Mesendoderm (in vitro differentiated cells): ENCODE measurements at regions not wholly inside any gene's neighbourhood (a gene's known extent, or its start where the extent isn't known, plus 50 kb on each side); places are given as distances from the start of the nearest gene placed in this dataset.

Source experiments
- DNase-seq: peaks from one replicate; pipeline ENCODE4 v3.0.0; 2013
- H2AK5ac ChIP-seq: 2 replicates; pipeline ENCODE4 v1.6.1; 2013; ENCODE audit warnings: low read length, inconsistent platforms
- H2BK120ac ChIP-seq: 2 replicates; pipeline ENCODE4 v1.6.1; 2013; ENCODE audit warnings: low read depth, mild to moderate bottlenecking, low read length, moderate library complexity, mixed read lengths
- H2BK15ac ChIP-seq: replicated peaks from 2 replicates; pipeline ENCODE4 v1.6.1; 2013; ENCODE audit warnings: low read depth, mild to moderate bottlenecking, moderate library complexity
- H2BK5ac ChIP-seq: 2 replicates; pipeline ENCODE4 v1.6.1; 2013; ENCODE audit warnings: low read length, inconsistent platforms
- H3K18ac ChIP-seq: 2 replicates; pipeline ENCODE4 v1.6.1; 2013; ENCODE audit warnings: mild to moderate bottlenecking, low read length, mixed read lengths
- H3K23ac ChIP-seq: one replicate; pipeline ENCODE4 v1.6.1; 2013; ENCODE audit warnings: low read length
- H3K27ac ChIP-seq: 2 replicates; pipeline ENCODE4 v1.5.1; 2013; ENCODE audit warnings: low read depth, mild to moderate bottlenecking, inconsistent platforms, low read length, moderate library complexity
- H3K27me3 ChIP-seq: 2 replicates; pipeline ENCODE4 v1.6.1; 2013; ENCODE audit warnings: low read length, control low read depth, mild to moderate bottlenecking, inconsistent platforms; ENCODE audit not compliant: insufficient read depth, poor library complexity
- H3K36me3 ChIP-seq: 2 replicates; pipeline ENCODE4 v1.6.1; 2013; ENCODE audit warnings: low read length, inconsistent platforms; ENCODE audit not compliant: control insufficient read depth, insufficient read depth
- H3K4ac ChIP-seq: one replicate; pipeline ENCODE4 v1.6.1; 2013; ENCODE audit warnings: low read depth, mild to moderate bottlenecking, low read length, moderate library complexity
- H3K4me1 ChIP-seq: 2 replicates; pipeline ENCODE4 v1.6.1; 2013; ENCODE audit warnings: low read depth, low read length, inconsistent platforms; ENCODE audit not compliant: control insufficient read depth
- H3K4me2 ChIP-seq: 2 replicates; pipeline ENCODE4 v1.6.1; 2013; ENCODE audit warnings: low read length
- H3K4me3 ChIP-seq: 2 replicates; pipeline ENCODE4 v1.5.1; 2013; ENCODE audit warnings: mild to moderate bottlenecking, low read length
- H3K56ac ChIP-seq: one replicate; pipeline ENCODE4 v1.6.1; 2013; ENCODE audit warnings: low read length
- H3K79me1 ChIP-seq: 2 replicates; pipeline ENCODE4 v1.6.1; 2013; ENCODE audit warnings: low read length, inconsistent platforms
- H3K79me2 ChIP-seq: 2 replicates; pipeline ENCODE4 v1.6.1; 2013; ENCODE audit warnings: mild to moderate bottlenecking, low read length; ENCODE audit not compliant: control insufficient read depth, insufficient read depth
- H3K9ac ChIP-seq: 2 replicates; pipeline ENCODE4 v1.6.1; 2013; ENCODE audit warnings: low read length, inconsistent platforms
- H4K5ac ChIP-seq: one replicate; pipeline ENCODE4 v1.6.1; 2013; ENCODE audit warnings: low read length
- H4K8ac ChIP-seq: one replicate; pipeline ENCODE4 v1.6.1; 2013; ENCODE audit warnings: low read depth, mild to moderate bottlenecking, control low read depth, low read length, moderate library complexity
- WGBS: extraction: QIAGEN DNeasy Blood & Tissue Kit; methylation state at CpG from one replicate; pipeline ENCODE4 v1.1.7; 2013; ENCODE audit warnings: low lambda C conversion rate, missing lambda C conversion rate; ENCODE audit not compliant: insufficient coverage; ENCODE audit errors: extremely low coverage; 5-methylcytosine and 5-hydroxymethylcytosine counted together

GRCh38 chr14:97036086-97036852 is 239.1 kb downstream of the VRK1 start:
- peak; percentile 63 for DNase-seq
- H3K4me3 ChIP-seq, result no peak overlapping the region
- H3K9ac ChIP-seq, result no peak overlapping the region
- H3K4me2 ChIP-seq, result no peak overlapping the region
- no peak overlapping the region for H3K4ac ChIP-seq
- H2BK15ac ChIP-seq, result no peak overlapping the region
- no peak overlapping the region for H3K56ac ChIP-seq
- no peak overlapping the region for H4K8ac ChIP-seq
- H3K27me3 ChIP-seq, result peaks cover 5% of the 10 kb centered on the region
- H3K79me1 ChIP-seq, result no peaks in the 10 kb centered on the region
- no peak overlapping the region for H2BK5ac ChIP-seq
- no CpG with 5 or more reads among the region's 16 CpGs for WGBS
- H2AK5ac ChIP-seq, result no peak overlapping the region
- no peak overlapping the region for H3K27ac ChIP-seq
- H3K23ac ChIP-seq, result no peak overlapping the region
- no peak overlapping the region for H3K18ac ChIP-seq
- H4K5ac ChIP-seq, result no peak overlapping the region
- H3K4me1 ChIP-seq, result no peaks in the 10 kb centered on the region
- no peaks in the 10 kb centered on the region for H3K36me3 ChIP-seq
- H2BK120ac ChIP-seq, result no peak overlapping the region
- no peaks in the 10 kb centered on the region for H3K79me2 ChIP-seq

GRCh38 chr14:97039717-97040363 is 242.7 kb downstream of the VRK1 start:
- no peak overlapping the region for H2BK5ac ChIP-seq
- H3K79me1 ChIP-seq, result no peaks in the 10 kb centered on the region
- no CpG with 5 or more reads among the region's 1 CpG for WGBS
- H3K27ac ChIP-seq, result no peak overlapping the region
- H3K4me3 ChIP-seq, result no peak overlapping the region
- H2AK5ac ChIP-seq, result no peak overlapping the region
- H3K23ac ChIP-seq, result no peak overlapping the region
- H3K36me3 ChIP-seq, result no peaks in the 10 kb centered on the region
- no peak overlapping the region for H2BK120ac ChIP-seq
- no peak overlapping the region for H2BK15ac ChIP-seq
- no peak overlapping the region for H4K8ac ChIP-seq
- no peak overlapping the region for H3K56ac ChIP-seq
- no peak overlapping the region for H3K4me2 ChIP-seq
- no peak for DNase-seq
- H3K4ac ChIP-seq, result no peak overlapping the region
- H4K5ac ChIP-seq, result no peak overlapping the region
- H3K4me1 ChIP-seq, result no peaks in the 10 kb centered on the region
- H3K9ac ChIP-seq, result no peak overlapping the region
- no peaks in the 10 kb centered on the region for H3K79me2 ChIP-seq
- no peak overlapping the region for H3K18ac ChIP-seq
- H3K27me3 ChIP-seq, result no peaks in the 10 kb centered on the region

- Histone ChIP-seq H3K27me3 (no peaks in the 10 kb centered on the region), H3K27ac (no peak overlapping the region), H3K4me1 (no peaks in the 10 kb centered on the region), H3K79me1 (no peaks in the 10 kb centered on the region), H3K4me2 (no peak overlapping the region), H3K79me2 (no peaks in the 10 kb centered on the region), H2BK15ac (no peak overlapping the region), H3K18ac (no peak overlapping the region), H2AK5ac (no peak overlapping the region), H4K8ac (no peak overlapping the region), H3K23ac (no peak overlapping the region), H2BK5ac (no peak overlapping the region), H3K36me3 (no peaks in the 10 kb centered on the region), H3K9ac (no peak overlapping the region), H2BK120ac (no peak overlapping the region), H4K5ac (no peak overlapping the region), H3K56ac (no peak overlapping the region), H3K4ac (no peak overlapping the region), H3K4me3 (no peak overlapping the region)
- no peak for DNase-seq
- no CpG with 5 or more reads among the region's 7 CpGs for WGBS
Observed at GRCh38 chr14:97046967-97047366, 249.8 kb downstream of the VRK1 start.

- Histone ChIP-seq H2BK15ac (no peak overlapping the region), H3K79me2 (no peaks in the 10 kb centered on the region), H3K23ac (no peak overlapping the region), H2AK5ac (no peak overlapping the region), H3K56ac (no peak overlapping the region), H3K79me1 (no peaks in the 10 kb centered on the region), H4K8ac (no peak overlapping the region), H3K4me2 (no peak overlapping the region), H3K4me3 (no peak overlapping the region), H4K5ac (no peak overlapping the region), H3K27ac (no peak overlapping the region), H3K9ac (no peak overlapping the region), H2BK120ac (no peak overlapping the region), H3K27me3 (no peaks in the 10 kb centered on the region), H2BK5ac (no peak overlapping the region), H3K4ac (no peak overlapping the region), H3K18ac (no peak overlapping the region), H3K4me1 (no peaks in the 10 kb centered on the region), H3K36me3 (no peaks in the 10 kb centered on the region)
- DNase-seq, result no peak
Observed at GRCh38 chr14:97052001-97052400, 254.8 kb downstream of the VRK1 start.

GRCh38 chr14:97053941-97054340 is 256.8 kb downstream of the VRK1 start:
- no peaks in the 10 kb centered on the region for H3K4me1 ChIP-seq
- no peak overlapping the region for H2BK15ac ChIP-seq
- H3K27ac ChIP-seq, result no peak overlapping the region
- H2AK5ac ChIP-seq, result no peak overlapping the region
- H4K5ac ChIP-seq, result no peak overlapping the region
- H3K56ac ChIP-seq, result no peak overlapping the region
- H3K9ac ChIP-seq, result no peak overlapping the region
- DNase-seq, result no peak
- no peak overlapping the region for H3K4me2 ChIP-seq
- no peaks in the 10 kb centered on the region for H3K27me3 ChIP-seq
- H2BK5ac ChIP-seq, result no peak overlapping the region
- no peaks in the 10 kb centered on the region for H3K79me2 ChIP-seq
- H3K4ac ChIP-seq, result no peak overlapping the region
- WGBS, result no CpG with 5 or more reads among the region's 9 CpGs
- H3K23ac ChIP-seq, result no peak overlapping the region
- H3K79me1 ChIP-seq, result no peaks in the 10 kb centered on the region
- no peak overlapping the region for H3K18ac ChIP-seq
- no peak overlapping the region for H3K4me3 ChIP-seq
- no peak overlapping the region for H2BK120ac ChIP-seq
- H4K8ac ChIP-seq, result no peak overlapping the region
- H3K36me3 ChIP-seq, result no peaks in the 10 kb centered on the region

GRCh38 chr14:97055355-97055754 is 258.2 kb downstream of the VRK1 start:
- no peaks in the 10 kb centered on the region for H3K79me2 ChIP-seq
- H3K4ac ChIP-seq, result no peak overlapping the region
- H3K27me3 ChIP-seq, result no peaks in the 10 kb centered on the region
- no peak overlapping the region for H2BK120ac ChIP-seq
- no peak overlapping the region for H4K8ac ChIP-seq
- no peaks in the 10 kb centered on the region for H3K36me3 ChIP-seq
- H3K23ac ChIP-seq, result no peak overlapping the region
- no peak overlapping the region for H3K18ac ChIP-seq
- no peak overlapping the region for H2BK5ac ChIP-seq
- no peak overlapping the region for H3K27ac ChIP-seq
- H3K79me1 ChIP-seq, result no peaks in the 10 kb centered on the region
- H3K56ac ChIP-seq, result no peak overlapping the region
- H3K4me2 ChIP-seq, result no peak overlapping the region
- H4K5ac ChIP-seq, result no peak overlapping the region
- no CpG with 5 or more reads among the region's 9 CpGs for WGBS
- no peak overlapping the region for H2AK5ac ChIP-seq
- DNase-seq, result no peak
- H2BK15ac ChIP-seq, result no peak overlapping the region
- H3K4me1 ChIP-seq, result no peaks in the 10 kb centered on the region
- H3K4me3 ChIP-seq, result no peak overlapping the region
- no peak overlapping the region for H3K9ac ChIP-seq
